ENCODE measurements at regions not wholly inside any gene's neighbourhood (a gene's known extent, or its start where the extent isn't known, plus 50 kb on each side); places are given as distances from the start of the nearest gene placed in this dataset.
A peak's percentile ranks its signal among the peaks of the same experiment; 100 is the strongest.

DNA sequence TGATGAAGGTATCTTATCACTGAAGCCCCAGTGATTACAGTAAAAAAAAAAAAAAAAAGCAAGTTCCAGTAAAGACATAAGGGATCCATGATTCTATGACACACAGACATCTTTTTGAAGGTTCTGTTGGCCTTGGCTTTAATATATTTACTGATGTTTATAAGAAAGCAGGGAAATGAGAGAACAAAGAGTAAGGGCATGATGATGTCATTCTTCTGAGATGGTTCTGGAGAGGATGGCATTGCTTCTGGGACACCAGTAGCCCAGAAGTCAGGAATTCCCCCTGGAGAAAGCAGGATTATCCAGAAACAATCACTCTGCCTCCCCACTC is 233.6 kb downstream of the FAM76B start:
- TF ChIP-seq EP300 (IDR thresholded peaks at IDR 0.05; ENCODE audit: low read depth), result no peak
- TF ChIP-seq POLR2AphosphoS5 (IDR thresholded peaks at IDR 0.05), result no peak
- TF ChIP-seq, protein P1, sequence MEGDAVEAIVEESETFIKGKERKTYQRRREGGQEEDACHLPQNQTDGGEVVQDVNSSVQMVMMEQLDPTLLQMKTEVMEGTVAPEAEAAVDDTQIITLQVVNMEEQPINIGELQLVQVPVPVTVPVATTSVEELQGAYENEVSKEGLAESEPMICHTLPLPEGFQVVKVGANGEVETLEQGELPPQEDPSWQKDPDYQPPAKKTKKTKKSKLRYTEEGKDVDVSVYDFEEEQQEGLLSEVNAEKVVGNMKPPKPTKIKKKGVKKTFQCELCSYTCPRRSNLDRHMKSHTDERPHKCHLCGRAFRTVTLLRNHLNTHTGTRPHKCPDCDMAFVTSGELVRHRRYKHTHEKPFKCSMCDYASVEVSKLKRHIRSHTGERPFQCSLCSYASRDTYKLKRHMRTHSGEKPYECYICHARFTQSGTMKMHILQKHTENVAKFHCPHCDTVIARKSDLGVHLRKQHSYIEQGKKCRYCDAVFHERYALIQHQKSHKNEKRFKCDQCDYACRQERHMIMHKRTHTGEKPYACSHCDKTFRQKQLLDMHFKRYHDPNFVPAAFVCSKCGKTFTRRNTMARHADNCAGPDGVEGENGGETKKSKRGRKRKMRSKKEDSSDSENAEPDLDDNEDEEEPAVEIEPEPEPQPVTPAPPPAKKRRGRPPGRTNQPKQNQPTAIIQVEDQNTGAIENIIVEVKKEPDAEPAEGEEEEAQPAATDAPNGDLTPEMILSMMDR (IDR thresholded peaks at IDR 0.05), result no peak
- TF ChIP-seq POLR2A (IDR thresholded peaks at IDR 0.05), result no peak
- intact Hi-C loops (cut with DNase I; ENCODE audit: low total_unique reads), result no loop called here
- H3K27me3 ChIP-seq, result no peaks in the 10 kb centered on the region
- peak overlapping the region in 1 of 4 donors; percentile 33 for H3K27ac ChIP-seq
- in situ Hi-C loops (cut with MboI; ENCODE audit: low pct_ligation_motif_present in 1 of 4, low pct_unique_long_range_greater_than_20kb in 1 of 4, low sequenced_read_pairs in 3 of 4), result no loop called here
- H3K4me3 ChIP-seq, result no peak overlapping the region
- H3K36me3 ChIP-seq, result no peaks in the 10 kb centered on the region
- no peak for DNase-seq
- H3K9me3 ChIP-seq, result no peaks in the 10 kb centered on the region
- H3K4me1 ChIP-seq, result no peaks in the 10 kb centered on the region

DNA sequence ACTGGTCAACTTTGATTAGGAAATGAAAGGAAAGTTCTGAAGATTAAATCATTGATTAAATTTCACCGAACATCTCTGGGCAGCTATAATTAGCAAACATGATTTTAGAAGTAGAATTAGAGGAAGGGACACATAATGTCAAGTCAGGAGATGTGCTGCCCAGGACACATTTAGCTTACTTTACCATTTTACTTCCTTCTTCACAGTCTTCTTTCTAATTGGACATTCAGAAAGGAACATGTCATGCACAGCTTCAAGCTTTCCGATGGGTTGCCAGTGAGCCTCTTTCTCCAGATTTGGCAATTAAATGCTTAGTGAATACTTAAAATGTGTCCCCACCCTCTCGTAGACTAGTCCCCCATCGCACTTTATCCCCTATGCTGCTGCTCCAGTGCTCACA is 234.7 kb downstream of the FAM76B start:
- WGBS, 2 donors (ENCODE audit: low coverage in 1 of 2), result 93 to 100% methylated on average over 3 to 4 of the region's 4 CpGs

DNA sequence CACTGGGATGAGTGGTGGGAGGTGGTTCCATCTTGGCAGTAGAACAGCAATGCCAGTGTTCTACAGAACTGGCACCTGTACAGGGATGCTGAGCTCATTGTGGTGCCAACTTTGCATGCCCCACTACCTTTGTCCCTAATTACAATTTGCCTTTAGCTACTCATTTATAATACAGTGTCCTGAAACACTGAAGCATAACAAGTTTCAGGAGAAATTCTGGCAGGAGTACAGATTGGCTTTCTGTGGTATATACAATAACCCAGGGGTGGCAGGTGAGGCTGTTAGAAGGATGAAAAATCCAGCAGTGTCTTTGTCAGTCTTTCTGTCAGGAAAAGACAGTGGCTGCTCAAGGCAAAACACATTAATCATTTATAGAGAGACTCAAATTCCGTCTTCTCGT is 240.3 kb downstream of the FAM76B start:
- in situ Hi-C loops (cut with MboI; ENCODE audit: low pct_ligation_motif_present in 1 of 4, low pct_unique_long_range_greater_than_20kb in 1 of 4, low sequenced_read_pairs in 3 of 4), result no loop called here
- H3K27ac ChIP-seq, result no peak overlapping the region
- intact Hi-C loops (cut with DNase I; ENCODE audit: low total_unique reads), result no loop called here
- H3K36me3 ChIP-seq, result no peaks in the 10 kb centered on the region
- H3K9me3 ChIP-seq, result no peaks in the 10 kb centered on the region
- no peak overlapping the region for H3K4me3 ChIP-seq
- H3K4me1 ChIP-seq, result no peaks in the 10 kb centered on the region
- WGBS, 2 donors (ENCODE audit: low coverage in 1 of 2), result 88 to 97% methylated on average over 2 of the region's 2 CpGs
- no peak for TF ChIP-seq EP300 (IDR thresholded peaks at IDR 0.05; ENCODE audit: low read depth)
- no peak for TF ChIP-seq POLR2AphosphoS5 (IDR thresholded peaks at IDR 0.05)
- TF ChIP-seq, protein P1 (IDR thresholded peaks at IDR 0.05), result no peak
- no peak for TF ChIP-seq POLR2A (IDR thresholded peaks at IDR 0.05)
- DNase-seq, result no peak
- H3K27me3 ChIP-seq, result no peaks in the 10 kb centered on the region

More for the DNA sequence above, 234.7 kb downstream of the FAM76B start:
- H3K4me3 ChIP-seq, result no peak overlapping the region
- DNase-seq, result no peak
- intact Hi-C loops (cut with DNase I; ENCODE audit: low total_unique reads), result no loop called here
- in situ Hi-C loops (cut with MboI; ENCODE audit: low pct_ligation_motif_present in 1 of 4, low pct_unique_long_range_greater_than_20kb in 1 of 4, low sequenced_read_pairs in 3 of 4), result no loop called here
- H3K27ac ChIP-seq, result no peak overlapping the region
- TF ChIP-seq POLR2AphosphoS5 (IDR thresholded peaks at IDR 0.05), result no peak
- TF ChIP-seq EP300 (IDR thresholded peaks at IDR 0.05; ENCODE audit: low read depth), result no peak
- TF ChIP-seq POLR2A (IDR thresholded peaks at IDR 0.05), result no peak
- no peaks in the 10 kb centered on the region for H3K9me3 ChIP-seq
- no peaks in the 10 kb centered on the region for H3K4me1 ChIP-seq
- no peaks in the 10 kb centered on the region for H3K27me3 ChIP-seq
- no peaks in the 10 kb centered on the region for H3K36me3 ChIP-seq

DNA sequence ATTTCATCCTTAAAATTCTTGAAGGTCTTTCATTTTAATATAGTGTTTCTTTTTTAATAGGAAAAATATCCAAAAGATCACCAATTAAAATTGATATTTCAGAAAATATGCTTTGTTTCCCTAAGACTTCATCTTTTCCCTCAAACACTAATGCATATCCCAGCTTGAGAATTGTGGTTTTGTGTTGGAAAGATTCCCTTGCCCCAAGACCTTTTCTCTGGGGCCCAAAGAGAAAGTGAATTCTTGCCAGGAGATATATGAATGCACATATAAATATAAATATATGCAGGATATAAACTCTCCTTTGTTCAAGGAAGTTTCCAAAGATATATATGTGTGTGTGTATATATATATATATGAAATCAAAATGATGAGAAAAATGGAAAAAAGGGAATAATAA is 241.2 kb downstream of the FAM76B start:
- intact Hi-C loops (cut with DNase I; ENCODE audit: low total_unique reads), result no loop called here
- no peaks in the 10 kb centered on the region for H3K4me1 ChIP-seq
- in situ Hi-C loops (cut with MboI; ENCODE audit: low pct_ligation_motif_present in 1 of 4, low pct_unique_long_range_greater_than_20kb in 1 of 4, low sequenced_read_pairs in 3 of 4), result no loop called here
- no peaks in the 10 kb centered on the region for H3K9me3 ChIP-seq
- TF ChIP-seq, protein P1 (IDR thresholded peaks at IDR 0.05), result no peak
- TF ChIP-seq POLR2A (IDR thresholded peaks at IDR 0.05), result no peak
- TF ChIP-seq EP300 (IDR thresholded peaks at IDR 0.05; ENCODE audit: low read depth), result no peak
- TF ChIP-seq POLR2AphosphoS5 (IDR thresholded peaks at IDR 0.05), result no peak
- no peak for DNase-seq
- H3K27me3 ChIP-seq, result no peaks in the 10 kb centered on the region
- no peak overlapping the region for H3K27ac ChIP-seq
- H3K4me3 ChIP-seq, result no peak overlapping the region
- no peaks in the 10 kb centered on the region for H3K36me3 ChIP-seq

DNA sequence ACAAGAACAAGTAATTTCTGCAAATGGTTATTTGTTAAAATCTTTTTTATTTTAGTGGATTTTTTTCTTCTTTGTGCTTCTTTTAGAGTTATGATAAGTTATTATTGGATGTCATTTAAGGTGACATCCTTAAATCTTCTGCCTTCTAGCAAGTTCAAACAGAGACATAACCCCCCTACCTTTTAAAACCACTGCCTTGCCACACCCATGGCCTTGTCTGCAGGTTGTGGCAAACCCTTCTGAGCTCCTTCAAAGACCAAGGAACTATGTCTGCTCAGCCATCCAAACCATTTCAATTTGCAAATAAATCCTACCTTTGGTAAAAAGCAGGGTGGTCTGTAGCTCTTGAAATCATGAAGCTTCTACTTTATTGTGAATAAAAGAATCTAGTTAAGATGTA is 241.6 kb downstream of the FAM76B start:
- intact Hi-C loops (cut with DNase I; ENCODE audit: low total_unique reads) (no loop called here), in situ Hi-C loops (cut with MboI; ENCODE audit: low pct_ligation_motif_present in 1 of 4, low pct_unique_long_range_greater_than_20kb in 1 of 4, low sequenced_read_pairs in 3 of 4) (no loop called here)
- Histone ChIP-seq H3K9me3 (no peaks in the 10 kb centered on the region), H3K4me1 (no peaks in the 10 kb centered on the region), H3K27ac (no peak overlapping the region), H3K27me3 (no peaks in the 10 kb centered on the region), H3K36me3 (no peaks in the 10 kb centered on the region), H3K4me3 (no peak overlapping the region)
- no peak for DNase-seq
- TF ChIP-seq POLR2A (IDR thresholded peaks at IDR 0.05), result no peak
- TF ChIP-seq POLR2AphosphoS5 (IDR thresholded peaks at IDR 0.05), result no peak
- TF ChIP-seq, protein P1 (IDR thresholded peaks at IDR 0.05), result no peak

Measured in transverse colon (tissue), 4 donors.